HuH-7 (cell line): ENCODE measurements at regions not wholly inside any gene's neighbourhood (a gene's known extent, or its start where the extent isn't known, plus 50 kb on each side); places are given as distances from the start of the nearest gene placed in this dataset.
"Not testable (repeated sequence)": the region's sequence is repeated elsewhere in the genome, so short reads cannot be mapped to it uniquely, and the experiment has no call there.

ENCODE experiments used
- DNase-seq: peaks from one replicate; pipeline ENCODE4 v3.0.0; 2011; ENCODE audit warnings: low spot score

GRCh38 chr3:11898611-11899325 is 52.1 kb upstream of the TAMM41 start:
- no peak for DNase-seq

- DNase-seq = not testable (repeated sequence)
These were observed 52.7 kb upstream of the TAMM41 start for GRCh38 chr3:11899389-11899788.

GRCh38 chr3:11899826-11900225 is 53.1 kb upstream of the TAMM41 start:
- no peak for DNase-seq

- DNase-seq = no peak
These were observed 54.1 kb upstream of the TAMM41 start for GRCh38 chr3:11900824-11901223.

- no peak for DNase-seq
These were observed 54.7 kb upstream of the TAMM41 start for GRCh38 chr3:11901286-11901875.

GRCh38 chr3:11903047-11903446 is 56.4 kb upstream of the TAMM41 start:
- no peak for DNase-seq

GRCh38 chr3:11903447-11903846 is 56.8 kb upstream of the TAMM41 start:
- no peak for DNase-seq

GRCh38 chr3:11904157-11904556 is 57.5 kb upstream of the TAMM41 start:
- DNase-seq = no peak

- DNase-seq = no peak
These were observed 59.7 kb upstream of the TAMM41 start for GRCh38 chr3:11906407-11906806.

- DNase-seq = no peak
These were observed 61.3 kb upstream of the TAMM41 start for GRCh38 chr3:11907667-11908660.

GRCh38 chr3:11908981-11909698 is 62.5 kb upstream of the TAMM41 start:
- no peak for DNase-seq

GRCh38 chr3:11909726-11910125 is 63.0 kb upstream of the TAMM41 start:
- no peak for DNase-seq

GRCh38 chr3:11910216-11910930 is 63.7 kb upstream of the TAMM41 start:
- not testable (repeated sequence) for DNase-seq

GRCh38 chr3:11910971-11911531 is 64.4 kb upstream of the TAMM41 start:
- no peak for DNase-seq

- not testable (repeated sequence) for DNase-seq
These were observed 65.2 kb upstream of the TAMM41 start for GRCh38 chr3:11911887-11912286.

- DNase-seq = no peak
These were observed 66.6 kb upstream of the TAMM41 start for GRCh38 chr3:11913316-11913715.

- DNase-seq = no peak
These were observed 67.4 kb upstream of the TAMM41 start for GRCh38 chr3:11914041-11914440.

GRCh38 chr3:11914651-11915050 is 68.0 kb upstream of the TAMM41 start:
- no peak for DNase-seq

- DNase-seq = no peak
These were observed 69.1 kb upstream of the TAMM41 start for GRCh38 chr3:11915621-11916424.

GRCh38 chr3:11916425-11916762 is 69.7 kb upstream of the TAMM41 start:
- not testable (repeated sequence) for DNase-seq
